ENCODE measurements at regions not wholly inside any gene's neighbourhood (a gene's known extent, or its start where the extent isn't known, plus 50 kb on each side); places are given as distances from the start of the nearest gene placed in this dataset.

GRCh38 chr1:218582646-218583045, 237.5 kb downstream of the TGFB2 start:
- no peak for DNase-seq

- DNase-seq, result no peak
Observed at GRCh38 chr1:218584418-218585155, 239.5 kb downstream of the TGFB2 start.

GRCh38 chr1:218585511-218586184, 240.5 kb downstream of the TGFB2 start:
- no peak for DNase-seq

DNA sequence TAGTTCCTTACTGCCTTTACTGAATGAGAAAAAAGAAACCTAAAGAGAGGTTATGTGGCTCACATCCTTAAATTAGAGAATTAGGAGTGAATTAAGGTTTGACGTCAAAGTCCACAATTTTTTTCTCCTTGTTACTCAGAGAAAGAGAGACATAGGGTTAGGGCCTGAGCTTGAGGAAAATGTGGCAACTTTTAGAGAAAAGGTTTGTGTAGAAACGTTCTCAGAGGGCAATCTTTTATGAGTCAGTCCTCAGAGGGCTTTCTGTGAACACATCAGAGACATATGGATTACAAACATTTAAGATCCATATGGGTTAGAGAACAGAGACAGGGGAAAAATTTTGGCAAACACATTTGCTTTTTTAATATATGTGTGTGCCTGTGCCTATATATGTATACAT, 242.8 kb downstream of the TGFB2 start:
- no peak for DNase-seq

DNA sequence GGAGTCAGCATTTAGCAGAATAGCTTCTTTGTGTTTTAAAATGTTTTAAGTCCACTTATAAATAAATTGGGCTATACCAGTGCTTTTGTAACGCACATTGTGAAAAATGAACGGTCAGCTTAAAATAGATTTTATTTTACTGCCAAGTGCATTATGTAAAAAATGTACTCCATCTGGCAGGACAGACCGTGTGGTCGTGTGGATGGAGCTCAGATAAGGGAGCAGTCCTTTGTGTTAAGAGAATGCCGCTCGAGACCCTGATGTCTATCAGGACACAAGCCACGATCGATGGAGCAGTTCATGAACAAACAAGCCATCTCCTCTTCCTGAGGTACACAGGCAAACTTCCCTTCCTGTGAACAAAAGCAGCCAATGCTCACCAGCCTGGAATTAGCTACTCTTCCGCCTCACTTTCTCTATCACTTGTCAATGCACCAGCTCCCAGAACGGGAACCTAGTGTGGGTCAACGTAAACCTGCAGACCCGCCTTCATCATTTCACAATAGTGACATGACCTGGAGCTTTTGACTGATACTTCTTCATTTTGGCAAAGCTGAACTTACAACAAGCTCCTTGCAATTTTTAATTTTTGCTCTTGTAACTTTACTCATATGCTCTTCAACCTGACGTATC, 243.5 kb downstream of the TGFB2 start:
- peak; percentile 27 to 45 for DNase-seq

- DNase-seq, result no peak
Observed at GRCh38 chr1:218589487-218589886, 244.4 kb downstream of the TGFB2 start.

DNA sequence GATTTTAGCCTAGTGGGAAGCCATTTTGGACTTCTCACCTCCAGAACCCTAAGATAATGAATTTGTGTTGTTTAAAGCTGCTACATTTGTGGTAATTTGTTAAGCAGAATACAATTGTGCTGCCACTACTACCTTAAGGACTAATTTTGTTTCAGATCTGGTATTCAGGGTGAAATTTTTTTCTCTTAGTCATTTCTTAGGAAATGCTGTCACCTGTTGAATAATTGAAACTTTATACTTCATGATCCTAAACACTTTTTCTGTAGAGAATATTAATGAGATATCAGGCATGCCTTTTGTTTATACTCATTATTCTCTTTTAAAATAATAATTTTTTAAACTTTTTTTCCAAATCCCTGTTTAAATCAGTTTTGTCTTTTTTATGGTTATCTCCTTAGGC, 246.8 kb downstream of the TGFB2 start:
- DNase-seq, result no peak

DNA sequence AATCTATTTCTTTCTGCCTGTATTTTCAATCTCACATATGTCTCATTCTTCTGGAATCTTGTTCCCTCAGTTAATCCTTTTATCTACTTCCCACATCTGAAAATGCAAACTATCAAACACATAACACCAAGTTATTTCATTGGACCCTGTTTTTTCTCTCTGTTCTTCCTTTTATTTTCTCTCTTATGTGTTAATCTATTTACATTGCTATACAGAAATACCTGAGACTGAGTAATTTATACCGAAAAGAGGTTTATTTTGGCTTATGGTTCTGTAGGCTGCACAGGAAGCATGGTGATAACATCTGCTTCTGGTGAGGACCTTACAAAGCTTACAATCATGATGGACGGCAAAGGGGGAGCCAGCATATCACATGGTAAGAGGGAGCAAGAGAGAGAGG, 247.6 kb downstream of the TGFB2 start:
- DNase-seq, result no peak

GRCh38 chr1:218600968-218601367, 255.8 kb downstream of the TGFB2 start:
- no peak for DNase-seq

- DNase-seq, result no peak
Observed at GRCh38 chr1:218604217-218604616, 259.1 kb downstream of the TGFB2 start.

- no peak for DNase-seq
Observed at GRCh38 chr1:218611916-218612585, 266.9 kb downstream of the TGFB2 start.

DNA sequence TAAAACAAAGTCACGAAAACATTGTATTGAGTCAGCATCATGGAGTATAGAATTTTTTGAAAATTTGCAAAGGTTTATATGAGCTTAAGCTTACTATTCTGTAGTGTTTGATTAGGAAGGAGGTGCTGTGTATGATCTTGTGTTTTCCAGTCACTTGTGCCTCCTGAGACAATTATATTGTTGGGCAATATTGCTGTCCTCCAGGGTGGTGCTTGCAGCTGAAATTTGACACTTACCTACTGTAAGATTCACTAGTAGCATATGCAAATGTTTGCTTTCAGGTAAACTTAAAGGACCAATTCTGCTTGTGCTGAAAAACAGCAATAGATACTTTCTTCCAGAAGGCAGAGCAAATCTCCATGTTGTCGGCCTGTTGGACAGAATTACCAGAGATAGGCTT, 268.0 kb downstream of the TGFB2 start:
- no peak for DNase-seq

GRCh38 chr1:218614031-218614430, 268.9 kb downstream of the TGFB2 start:
- DNase-seq, result no peak

DNA sequence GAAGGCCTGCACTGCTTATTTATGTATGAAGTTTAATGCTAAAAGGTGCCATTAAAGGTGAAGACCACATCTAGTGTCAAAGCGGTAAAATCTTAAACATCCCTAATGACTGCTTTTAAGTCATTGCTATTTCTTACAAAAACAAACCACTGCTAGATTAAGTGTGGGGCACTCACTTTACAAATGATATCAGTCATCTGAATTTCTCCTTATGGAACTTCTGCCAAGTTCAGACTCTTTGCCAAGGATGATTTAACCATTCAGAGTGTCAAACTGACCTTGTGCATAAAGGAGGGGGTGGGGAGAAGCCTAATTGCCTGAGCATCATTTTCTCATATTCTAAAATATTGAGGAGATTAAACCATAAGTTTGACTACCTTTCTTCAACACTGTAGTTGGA, 271.5 kb downstream of the TGFB2 start:
- peak; percentile 21 to 26 for DNase-seq

GRCh38 chr1:218617986-218618385, 272.9 kb downstream of the TGFB2 start:
- DNase-seq, result no peak

DNA sequence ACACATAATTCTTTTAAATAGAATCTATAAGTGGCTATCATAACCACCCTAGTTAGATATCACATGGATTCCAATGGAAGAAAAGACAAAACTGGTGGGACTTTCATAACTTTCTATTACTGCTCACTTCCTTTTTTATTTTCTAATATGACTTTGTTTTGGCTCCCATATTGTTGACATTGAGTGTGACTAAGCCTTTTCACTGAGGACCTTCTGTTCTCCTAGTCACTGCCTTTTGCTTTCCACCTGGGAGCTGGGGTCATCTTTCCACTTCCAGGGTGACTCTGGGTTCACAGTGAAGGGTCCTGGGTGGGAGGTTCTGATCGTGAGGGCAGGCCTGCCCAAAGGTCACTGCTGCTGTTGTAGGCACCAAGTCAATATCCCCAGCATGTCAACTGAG, 275.8 kb downstream of the TGFB2 start:
- DNase-seq, result no peak

DNA sequence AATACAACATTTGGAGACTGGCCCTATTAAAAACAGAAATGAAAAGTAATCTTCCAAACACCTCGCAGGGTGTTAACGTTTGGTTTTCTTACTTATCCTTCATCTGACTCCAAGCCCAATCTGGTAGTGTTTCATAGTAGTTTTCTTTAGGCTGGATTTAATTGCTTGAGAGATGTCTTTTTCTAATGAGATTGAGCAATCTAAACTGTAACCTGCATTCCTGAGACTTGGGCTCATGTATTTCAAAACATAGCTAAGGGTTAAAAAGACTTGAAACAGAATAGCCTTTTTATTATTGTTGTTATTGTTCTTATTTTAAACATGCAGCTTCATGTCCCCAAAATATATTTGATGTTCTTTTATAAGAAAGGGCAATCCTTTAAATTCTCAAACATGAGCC, 278.9 kb downstream of the TGFB2 start:
- no peak for DNase-seq

DNA sequence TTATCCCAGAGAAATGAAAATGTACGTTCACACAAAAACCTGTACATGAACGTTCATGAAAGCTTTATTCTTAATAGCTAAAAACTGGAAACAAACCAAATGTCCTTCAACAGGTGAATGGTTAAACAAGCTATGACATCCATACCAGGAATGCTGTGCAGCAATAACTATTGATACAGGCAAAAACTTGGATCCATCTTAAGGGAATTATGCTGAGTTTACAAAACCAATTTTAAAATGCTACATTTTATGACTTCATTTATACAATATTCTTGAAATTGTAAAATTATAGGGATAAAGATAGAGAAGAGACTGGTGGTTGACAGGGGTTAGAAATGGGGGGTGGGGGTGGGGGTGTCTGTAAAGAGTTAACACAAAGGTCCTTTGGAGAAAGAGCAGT, 280.3 kb downstream of the TGFB2 start:
- no peak for DNase-seq

- no peak for DNase-seq
Observed at GRCh38 chr1:218633238-218633988, 288.3 kb downstream of the TGFB2 start.

- DNase-seq, result no peak
Observed at GRCh38 chr1:218634212-218634611, 289.1 kb downstream of the TGFB2 start.

- no peak for DNase-seq
Observed at GRCh38 chr1:218636548-218636947, 291.4 kb downstream of the TGFB2 start.

GRCh38 chr1:218640173-218640572, 295.0 kb downstream of the TGFB2 start:
- DNase-seq, result no peak

Measured in right lung (tissue), 2 donors.